ENCODE measurements at regions not wholly inside any gene's neighbourhood (a gene's known extent, or its start where the extent isn't known, plus 50 kb on each side); places are given as distances from the start of the nearest gene placed in this dataset.

DNA sequence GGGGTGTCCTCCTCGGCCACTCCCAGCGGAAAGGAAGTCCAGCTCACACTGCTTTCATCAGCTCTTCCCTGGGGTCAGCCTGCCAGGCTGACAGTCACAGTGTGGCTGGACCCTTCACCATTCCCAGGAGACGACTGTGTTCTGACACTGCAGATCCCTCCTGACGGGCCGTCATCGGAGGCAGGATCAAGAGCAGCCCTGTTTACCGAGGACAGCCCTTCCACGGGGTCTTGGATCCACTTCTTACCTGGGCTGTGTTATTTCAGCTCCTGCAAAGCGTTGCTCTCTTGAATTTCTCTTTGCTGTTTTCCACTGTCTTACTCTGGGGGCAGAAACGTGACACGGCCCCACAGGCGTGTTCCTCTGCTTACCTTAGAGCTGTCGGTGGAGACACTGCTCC is 149.9 kb upstream of the SOX1 start:
- TF ChIP-seq, protein P1, sequence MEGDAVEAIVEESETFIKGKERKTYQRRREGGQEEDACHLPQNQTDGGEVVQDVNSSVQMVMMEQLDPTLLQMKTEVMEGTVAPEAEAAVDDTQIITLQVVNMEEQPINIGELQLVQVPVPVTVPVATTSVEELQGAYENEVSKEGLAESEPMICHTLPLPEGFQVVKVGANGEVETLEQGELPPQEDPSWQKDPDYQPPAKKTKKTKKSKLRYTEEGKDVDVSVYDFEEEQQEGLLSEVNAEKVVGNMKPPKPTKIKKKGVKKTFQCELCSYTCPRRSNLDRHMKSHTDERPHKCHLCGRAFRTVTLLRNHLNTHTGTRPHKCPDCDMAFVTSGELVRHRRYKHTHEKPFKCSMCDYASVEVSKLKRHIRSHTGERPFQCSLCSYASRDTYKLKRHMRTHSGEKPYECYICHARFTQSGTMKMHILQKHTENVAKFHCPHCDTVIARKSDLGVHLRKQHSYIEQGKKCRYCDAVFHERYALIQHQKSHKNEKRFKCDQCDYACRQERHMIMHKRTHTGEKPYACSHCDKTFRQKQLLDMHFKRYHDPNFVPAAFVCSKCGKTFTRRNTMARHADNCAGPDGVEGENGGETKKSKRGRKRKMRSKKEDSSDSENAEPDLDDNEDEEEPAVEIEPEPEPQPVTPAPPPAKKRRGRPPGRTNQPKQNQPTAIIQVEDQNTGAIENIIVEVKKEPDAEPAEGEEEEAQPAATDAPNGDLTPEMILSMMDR (IDR thresholded peaks at IDR 0.05) = no peak
- no peak for TF ChIP-seq POLR2A (IDR thresholded peaks at IDR 0.05; ENCODE audit: low read depth)

Measured in esophagus muscularis mucosa (tissue), 3 donors.